ENCODE measurements at regions not wholly inside any gene's neighbourhood (a gene's known extent, or its start where the extent isn't known, plus 50 kb on each side); places are given as distances from the start of the nearest gene placed in this dataset.
A peak's percentile ranks its signal among the peaks of the same experiment; 100 is the strongest.
"Not testable (repeated sequence)": the region's sequence is repeated elsewhere in the genome, so short reads cannot be mapped to it uniquely, and the experiment has no call there.

DNA sequence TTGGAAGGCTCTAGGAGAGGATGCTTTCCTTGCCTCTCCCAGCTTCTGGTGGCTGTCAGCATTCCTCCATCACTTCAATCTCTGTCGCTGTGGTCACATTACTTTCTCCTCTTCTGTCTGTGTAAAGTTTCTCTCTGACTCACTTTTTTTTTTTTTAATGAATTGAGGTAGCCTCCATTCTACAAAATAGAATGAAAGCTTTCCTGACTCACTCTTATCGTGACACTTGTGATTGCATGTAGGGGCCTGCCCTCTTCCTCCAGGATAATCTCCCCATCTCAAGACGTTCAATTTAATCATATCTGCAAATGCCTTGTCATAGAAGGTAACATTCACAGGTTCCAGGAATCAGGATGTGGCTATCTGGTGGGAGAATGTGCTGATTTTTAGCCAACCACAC lies 153.5 kb upstream of the HMGA2 start:
- no peaks in the 10 kb centered on the region for H3K27me3 Mint-ChIP-seq (ENCODE audit: low read depth)
- TF ChIP-seq, protein P1, sequence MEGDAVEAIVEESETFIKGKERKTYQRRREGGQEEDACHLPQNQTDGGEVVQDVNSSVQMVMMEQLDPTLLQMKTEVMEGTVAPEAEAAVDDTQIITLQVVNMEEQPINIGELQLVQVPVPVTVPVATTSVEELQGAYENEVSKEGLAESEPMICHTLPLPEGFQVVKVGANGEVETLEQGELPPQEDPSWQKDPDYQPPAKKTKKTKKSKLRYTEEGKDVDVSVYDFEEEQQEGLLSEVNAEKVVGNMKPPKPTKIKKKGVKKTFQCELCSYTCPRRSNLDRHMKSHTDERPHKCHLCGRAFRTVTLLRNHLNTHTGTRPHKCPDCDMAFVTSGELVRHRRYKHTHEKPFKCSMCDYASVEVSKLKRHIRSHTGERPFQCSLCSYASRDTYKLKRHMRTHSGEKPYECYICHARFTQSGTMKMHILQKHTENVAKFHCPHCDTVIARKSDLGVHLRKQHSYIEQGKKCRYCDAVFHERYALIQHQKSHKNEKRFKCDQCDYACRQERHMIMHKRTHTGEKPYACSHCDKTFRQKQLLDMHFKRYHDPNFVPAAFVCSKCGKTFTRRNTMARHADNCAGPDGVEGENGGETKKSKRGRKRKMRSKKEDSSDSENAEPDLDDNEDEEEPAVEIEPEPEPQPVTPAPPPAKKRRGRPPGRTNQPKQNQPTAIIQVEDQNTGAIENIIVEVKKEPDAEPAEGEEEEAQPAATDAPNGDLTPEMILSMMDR (IDR thresholded peaks at IDR 0.05): no peak
- no peaks in the 10 kb centered on the region for H3K36me3 Mint-ChIP-seq (ENCODE audit: low read depth)
- DNase-seq (ENCODE audit: low spot score): no peak
- no peak overlapping the region for H3K27ac Mint-ChIP-seq (ENCODE audit: unreplicated experiment)
- no peaks in the 10 kb centered on the region for H3K9me3 Mint-ChIP-seq (ENCODE audit: low read depth)
- peaks cover 55% of the 10 kb centered on the region for H3K4me1 Mint-ChIP-seq (ENCODE audit: low read depth)
- H3K4me3 Mint-ChIP-seq (ENCODE audit: unreplicated experiment): no peak overlapping the region

DNA sequence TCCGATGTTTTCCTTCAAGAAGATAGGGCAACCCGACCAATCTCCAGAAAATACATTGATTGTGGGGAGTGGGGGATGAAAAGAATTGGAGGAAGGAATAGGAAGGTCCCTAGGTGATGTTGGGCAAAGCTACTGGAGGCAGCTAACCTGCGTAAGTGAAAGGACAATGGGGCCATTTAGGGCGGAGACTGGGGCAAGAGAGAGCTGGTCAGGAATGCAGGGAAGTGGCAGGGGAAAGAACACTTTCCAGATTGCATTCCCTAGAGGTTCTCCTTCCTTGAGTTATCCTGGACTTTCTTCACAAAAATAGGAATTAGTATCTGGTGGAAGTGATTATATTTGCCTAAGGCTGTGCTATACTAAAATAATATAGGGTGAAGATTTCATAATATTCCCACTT lies 151.8 kb upstream of the HMGA2 start:
- TF ChIP-seq, protein P1 (IDR thresholded peaks at IDR 0.05): no peak
- no peak overlapping the region for H3K27ac Mint-ChIP-seq (ENCODE audit: unreplicated experiment)
- H3K4me1 Mint-ChIP-seq (ENCODE audit: low read depth): peaks cover 56% of the 10 kb centered on the region
- H3K4me3 Mint-ChIP-seq (ENCODE audit: unreplicated experiment): no peak overlapping the region
- H3K9me3 Mint-ChIP-seq (ENCODE audit: low read depth): no peaks in the 10 kb centered on the region
- H3K27me3 Mint-ChIP-seq (ENCODE audit: low read depth): no peaks in the 10 kb centered on the region
- no peaks in the 10 kb centered on the region for H3K36me3 Mint-ChIP-seq (ENCODE audit: low read depth)
- DNase-seq (ENCODE audit: low spot score): no peak

DNA sequence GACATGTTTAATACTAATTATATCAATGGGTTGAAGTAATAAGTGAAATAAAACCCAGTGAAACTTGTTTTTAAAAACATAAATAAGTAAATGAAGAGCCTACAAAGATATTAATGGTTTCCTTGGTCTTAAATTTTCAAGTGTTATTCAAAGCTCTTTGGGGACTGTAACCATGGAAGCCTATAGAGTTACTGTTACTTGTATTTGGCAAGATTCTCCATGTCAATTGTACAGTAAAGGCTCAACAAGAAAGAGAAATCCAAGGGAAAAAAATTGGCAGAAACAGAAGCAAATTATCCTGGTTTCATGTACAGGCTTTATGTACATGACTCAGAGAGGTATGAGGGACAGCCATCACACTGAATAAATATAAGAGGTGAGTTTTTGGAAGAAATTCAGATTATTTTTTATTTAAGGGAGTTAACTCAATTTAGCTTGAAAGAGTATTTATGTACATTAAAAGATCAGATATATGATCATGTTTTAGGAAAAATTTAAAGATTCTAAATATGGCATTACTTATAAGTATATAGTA lies 151.1 kb upstream of the HMGA2 start:
- Mint-ChIP-seq H3K27me3 (ENCODE audit: low read depth) (no peaks in the 10 kb centered on the region), H3K27ac (ENCODE audit: unreplicated experiment) (no peak overlapping the region), H3K36me3 (ENCODE audit: low read depth) (peaks cover 2% of the 10 kb centered on the region), H3K4me1 (ENCODE audit: low read depth) (peaks cover 49% of the 10 kb centered on the region), H3K4me3 (ENCODE audit: unreplicated experiment) (no peak overlapping the region), H3K9me3 (ENCODE audit: low read depth) (peaks cover 5% of the 10 kb centered on the region)
- TF ChIP-seq, protein P1 (IDR thresholded peaks at IDR 0.05): no peak
- no peak for DNase-seq (ENCODE audit: low spot score)

DNA sequence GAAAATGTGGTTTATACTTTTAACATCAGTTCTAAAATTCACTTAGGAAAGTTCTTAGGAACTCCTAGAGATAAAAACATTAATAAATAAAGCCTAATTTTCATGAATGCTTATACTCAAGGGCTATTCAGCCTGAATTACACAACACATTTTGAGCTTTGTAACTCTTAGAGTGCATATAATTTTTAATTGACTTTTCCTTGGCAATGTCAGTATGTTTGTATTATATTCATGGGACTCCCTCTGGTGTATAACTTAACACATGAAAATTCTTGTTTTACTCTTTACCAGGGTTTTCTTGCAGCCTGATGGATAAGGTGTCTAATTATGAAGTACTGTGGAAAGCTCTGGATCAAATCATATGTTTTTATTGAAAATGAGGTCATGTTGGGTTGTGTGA lies 150.6 kb upstream of the HMGA2 start:
- H3K27ac Mint-ChIP-seq (ENCODE audit: unreplicated experiment): no peak overlapping the region
- H3K9me3 Mint-ChIP-seq (ENCODE audit: low read depth): peaks cover 6% of the 10 kb centered on the region
- H3K27me3 Mint-ChIP-seq (ENCODE audit: low read depth): no peaks in the 10 kb centered on the region
- H3K4me1 Mint-ChIP-seq (ENCODE audit: low read depth): peaks cover 44% of the 10 kb centered on the region
- no peak overlapping the region for H3K4me3 Mint-ChIP-seq (ENCODE audit: unreplicated experiment)
- H3K36me3 Mint-ChIP-seq (ENCODE audit: low read depth): peaks cover 2% of the 10 kb centered on the region
- TF ChIP-seq, protein P1 (IDR thresholded peaks at IDR 0.05): peak; percentile 82
- DNase-seq (ENCODE audit: low spot score): no peak

DNA sequence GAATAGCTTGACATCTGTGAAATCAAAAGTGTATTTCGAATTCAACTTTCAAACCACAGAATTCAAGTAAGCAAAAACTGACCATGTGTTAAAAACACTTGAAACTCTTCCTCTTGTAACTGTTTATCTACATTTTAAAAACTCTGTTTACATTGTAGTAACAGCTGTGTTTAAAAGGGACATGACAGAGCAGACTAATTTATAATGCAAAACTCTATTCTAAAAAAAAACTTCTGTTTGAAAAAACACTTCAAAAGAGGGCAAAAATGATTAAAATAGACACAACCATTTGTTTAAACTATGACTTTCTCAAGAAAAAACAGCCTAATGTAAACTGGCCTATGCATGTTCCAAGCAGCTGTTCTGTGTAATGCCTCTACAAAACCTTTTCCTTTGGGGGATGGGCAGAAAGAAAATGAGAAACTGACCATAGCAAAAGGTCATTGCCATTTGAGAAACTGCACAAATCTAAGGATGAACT lies 149.1 kb upstream of the HMGA2 start:
- H3K36me3 Mint-ChIP-seq (ENCODE audit: low read depth): peaks cover 2% of the 10 kb centered on the region
- peaks cover 37% of the 10 kb centered on the region for H3K4me1 Mint-ChIP-seq (ENCODE audit: low read depth)
- H3K27ac Mint-ChIP-seq (ENCODE audit: unreplicated experiment): peak overlapping the region; percentile 54

DNA sequence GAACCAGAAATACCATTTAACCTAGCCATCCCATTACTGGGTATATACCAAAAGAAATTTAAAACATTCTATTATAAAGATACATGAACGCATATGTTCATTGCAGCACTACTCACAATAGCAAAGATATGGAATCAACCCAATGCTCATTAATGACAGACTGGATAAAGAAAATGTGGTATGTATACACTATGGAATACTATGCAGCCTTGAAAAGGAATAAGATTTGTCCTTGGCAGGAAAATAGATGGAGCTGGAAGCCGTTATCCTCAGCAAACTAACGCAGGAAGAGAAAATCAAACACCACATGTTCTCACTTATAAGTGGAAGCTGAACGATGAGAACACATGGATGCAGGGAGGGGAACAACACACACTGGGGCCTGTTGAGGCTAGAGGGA lies 146.1 kb upstream of the HMGA2 start:
- not testable (repeated sequence) for DNase-seq (ENCODE audit: low spot score); H3K27ac Mint-ChIP-seq (ENCODE audit: unreplicated experiment); H3K4me3 Mint-ChIP-seq (ENCODE audit: unreplicated experiment); H3K27me3 Mint-ChIP-seq (ENCODE audit: low read depth); H3K9me3 Mint-ChIP-seq (ENCODE audit: low read depth); H3K36me3 Mint-ChIP-seq (ENCODE audit: low read depth)
- peaks cover 26% of the 10 kb centered on the region for H3K4me1 Mint-ChIP-seq (ENCODE audit: low read depth)

More for the DNA sequence above, 149.1 kb upstream of the HMGA2 start:
- peaks cover 6% of the 10 kb centered on the region for H3K9me3 Mint-ChIP-seq (ENCODE audit: low read depth)
- DNase-seq (ENCODE audit: low spot score): no peak
- TF ChIP-seq, protein P1 (IDR thresholded peaks at IDR 0.05): no peak
- no peaks in the 10 kb centered on the region for H3K27me3 Mint-ChIP-seq (ENCODE audit: low read depth)
- no peak overlapping the region for H3K4me3 Mint-ChIP-seq (ENCODE audit: unreplicated experiment)

Data from chondrocyte (in vitro differentiated cells).